ENCODE measurements at regions not wholly inside any gene's neighbourhood (a gene's known extent, or its start where the extent isn't known, plus 50 kb on each side); places are given as distances from the start of the nearest gene placed in this dataset.

DNA sequence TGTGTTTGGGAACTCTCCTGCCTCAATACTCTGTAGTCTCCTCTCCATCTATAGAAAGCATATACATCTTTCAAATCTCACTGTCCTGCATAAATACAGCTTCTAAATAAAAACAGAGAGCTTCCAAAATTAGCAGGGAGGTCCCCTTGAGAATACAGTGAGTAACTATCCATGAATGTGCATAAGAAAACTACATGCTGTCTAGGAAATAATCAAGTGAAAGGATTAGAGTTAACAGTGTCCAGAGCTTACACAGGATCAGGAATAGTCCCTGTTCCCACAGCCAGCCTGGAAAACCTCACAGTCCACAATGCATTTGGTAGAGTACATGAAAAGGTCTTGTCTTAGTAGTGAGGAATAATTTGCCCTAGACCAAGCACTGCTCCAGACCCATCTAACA is 123.0 kb upstream of the POU3F2 start:
- no peak for TF ChIP-seq ZFP3 (CRISPR knock-in tag; IDR thresholded peaks at IDR 0.05)
- TF ChIP-seq, protein P1, sequence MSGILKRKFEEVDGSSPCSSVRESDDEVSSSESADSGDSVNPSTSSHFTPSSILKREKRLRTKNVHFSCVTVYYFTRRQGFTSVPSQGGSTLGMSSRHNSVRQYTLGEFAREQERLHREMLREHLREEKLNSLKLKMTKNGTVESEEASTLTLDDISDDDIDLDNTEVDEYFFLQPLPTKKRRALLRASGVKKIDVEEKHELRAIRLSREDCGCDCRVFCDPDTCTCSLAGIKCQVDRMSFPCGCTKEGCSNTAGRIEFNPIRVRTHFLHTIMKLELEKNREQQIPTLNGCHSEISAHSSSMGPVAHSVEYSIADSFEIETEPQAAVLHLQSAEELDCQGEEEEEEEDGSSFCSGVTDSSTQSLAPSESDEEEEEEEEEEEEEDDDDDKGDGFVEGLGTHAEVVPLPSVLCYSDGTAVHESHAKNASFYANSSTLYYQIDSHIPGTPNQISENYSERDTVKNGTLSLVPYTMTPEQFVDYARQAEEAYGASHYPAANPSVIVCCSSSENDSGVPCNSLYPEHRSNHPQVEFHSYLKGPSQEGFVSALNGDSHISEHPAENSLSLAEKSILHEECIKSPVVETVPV (CRISPR knock-in tag; IDR thresholded peaks at IDR 0.05), result no peak
- no peak for TF ChIP-seq TOX (CRISPR knock-in tag; IDR thresholded peaks at IDR 0.05; ENCODE audit: borderline replicate concordance)
- no peak for TF ChIP-seq SNAI2 (CRISPR knock-in tag; IDR thresholded peaks at IDR 0.05)
- TF ChIP-seq ARNTL (CRISPR knock-in tag; IDR thresholded peaks at IDR 0.05; ENCODE audit: borderline replicate concordance, low read depth), result no peak
- TF ChIP-seq, protein P2, sequence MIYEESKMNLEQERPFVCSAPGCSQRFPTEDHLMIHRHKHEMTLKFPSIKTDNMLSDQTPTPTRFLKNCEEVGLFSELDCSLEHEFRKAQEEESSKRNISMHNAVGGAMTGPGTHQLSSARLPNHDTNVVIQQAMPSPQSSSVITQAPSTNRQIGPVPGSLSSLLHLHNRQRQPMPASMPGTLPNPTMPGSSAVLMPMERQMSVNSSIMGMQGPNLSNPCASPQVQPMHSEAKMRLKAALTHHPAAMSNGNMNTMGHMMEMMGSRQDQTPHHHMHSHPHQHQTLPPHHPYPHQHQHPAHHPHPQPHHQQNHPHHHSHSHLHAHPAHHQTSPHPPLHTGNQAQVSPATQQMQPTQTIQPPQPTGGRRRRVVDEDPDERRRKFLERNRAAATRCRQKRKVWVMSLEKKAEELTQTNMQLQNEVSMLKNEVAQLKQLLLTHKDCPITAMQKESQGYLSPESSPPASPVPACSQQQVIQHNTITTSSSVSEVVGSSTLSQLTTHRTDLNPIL (CRISPR knock-in tag; IDR thresholded peaks at IDR 0.05; ENCODE audit: low read depth), result no peak
- no peak for TF ChIP-seq ZNF70 (CRISPR knock-in tag; IDR thresholded peaks at IDR 0.05)
- no peak for TF ChIP-seq BACH2 (CRISPR knock-in tag; IDR thresholded peaks at IDR 0.05; ENCODE audit: borderline replicate concordance)
- no peak for TF ChIP-seq TCF4 (CRISPR knock-in tag; IDR thresholded peaks at IDR 0.05; ENCODE audit: borderline replicate concordance)
- TF ChIP-seq OSR1 (CRISPR knock-in tag; IDR thresholded peaks at IDR 0.05), result no peak
- no peak for TF ChIP-seq ZC3H10 (CRISPR knock-in tag; IDR thresholded peaks at IDR 0.05)
- TF ChIP-seq RARB (CRISPR knock-in tag; IDR thresholded peaks at IDR 0.05), result no peak
- TF ChIP-seq ZNF8 (CRISPR knock-in tag; IDR thresholded peaks at IDR 0.05), result no peak
- TF ChIP-seq GLIS3 (CRISPR knock-in tag; IDR thresholded peaks at IDR 0.05), result no peak
- no peak for TF ChIP-seq ISL1 (CRISPR knock-in tag; IDR thresholded peaks at IDR 0.05)
- TF ChIP-seq PPARA (CRISPR knock-in tag; IDR thresholded peaks at IDR 0.05; ENCODE audit: borderline replicate concordance), result no peak
- no peak for TF ChIP-seq ZNF565 (CRISPR knock-in tag; conservative IDR thresholded peaks at IDR 0.05; ENCODE audit: low read depth)
- no peak for ATAC-seq

DNA sequence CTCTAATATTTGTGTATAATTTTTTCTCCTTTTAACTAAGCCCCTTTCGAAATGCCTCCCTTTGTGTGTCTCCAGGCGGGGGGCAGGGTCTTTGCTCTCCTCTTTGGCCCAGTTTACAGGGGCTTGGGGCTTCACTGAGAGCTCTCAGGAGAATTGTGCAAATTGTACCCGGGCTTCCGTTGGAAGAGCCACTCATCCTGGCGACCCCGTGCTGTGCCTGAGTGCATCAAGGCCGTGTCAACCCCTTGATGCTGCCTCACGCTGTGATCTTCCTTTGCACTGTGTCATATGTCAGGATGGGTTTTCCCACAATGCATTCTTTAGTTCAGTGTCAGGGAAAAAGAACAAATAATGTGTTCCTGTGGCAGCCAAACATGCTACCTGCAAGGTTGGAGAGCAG is 118.0 kb upstream of the POU3F2 start:
- TF ChIP-seq TOX (CRISPR knock-in tag; IDR thresholded peaks at IDR 0.05; ENCODE audit: borderline replicate concordance) (no peak), PPARA (CRISPR knock-in tag; IDR thresholded peaks at IDR 0.05; ENCODE audit: borderline replicate concordance) (no peak), ESRRG (CRISPR knock-in tag; IDR thresholded peaks at IDR 0.05) (no peak), SNAI2 (CRISPR knock-in tag; IDR thresholded peaks at IDR 0.05) (no peak), OSR1 (CRISPR knock-in tag; IDR thresholded peaks at IDR 0.05) (no peak), ZNF70 (CRISPR knock-in tag; IDR thresholded peaks at IDR 0.05) (no peak), ZFP30 (CRISPR knock-in tag; IDR thresholded peaks at IDR 0.05) (no peak), ZNF565 (CRISPR knock-in tag; conservative IDR thresholded peaks at IDR 0.05; ENCODE audit: low read depth) (no peak), GLIS3 (CRISPR knock-in tag; IDR thresholded peaks at IDR 0.05) (no peak), RARB (CRISPR knock-in tag; IDR thresholded peaks at IDR 0.05) (no peak), ZNF8 (CRISPR knock-in tag; IDR thresholded peaks at IDR 0.05) (no peak)
- TF ChIP-seq, protein P3, sequence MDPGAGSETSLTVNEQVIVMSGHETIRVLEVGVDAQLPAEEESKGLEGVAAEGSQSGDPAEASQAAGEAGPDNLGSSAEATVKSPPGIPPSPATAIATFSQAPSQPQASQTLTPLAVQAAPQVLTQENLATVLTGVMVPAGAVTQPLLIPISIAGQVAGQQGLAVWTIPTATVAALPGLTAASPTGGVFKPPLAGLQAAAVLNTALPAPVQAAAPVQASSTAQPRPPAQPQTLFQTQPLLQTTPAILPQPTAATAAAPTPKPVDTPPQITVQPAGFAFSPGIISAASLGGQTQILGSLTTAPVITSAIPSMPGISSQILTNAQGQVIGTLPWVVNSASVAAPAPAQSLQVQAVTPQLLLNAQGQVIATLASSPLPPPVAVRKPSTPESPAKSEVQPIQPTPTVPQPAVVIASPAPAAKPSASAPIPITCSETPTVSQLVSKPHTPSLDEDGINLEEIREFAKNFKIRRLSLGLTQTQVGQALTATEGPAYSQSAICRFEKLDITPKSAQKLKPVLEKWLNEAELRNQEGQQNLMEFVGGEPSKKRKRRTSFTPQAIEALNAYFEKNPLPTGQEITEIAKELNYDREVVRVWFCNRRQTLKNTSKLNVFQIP (CRISPR knock-in tag; IDR thresholded peaks at IDR 0.05; ENCODE audit: borderline replicate concordance, low read depth), result no peak
- TF ChIP-seq, protein P4, sequence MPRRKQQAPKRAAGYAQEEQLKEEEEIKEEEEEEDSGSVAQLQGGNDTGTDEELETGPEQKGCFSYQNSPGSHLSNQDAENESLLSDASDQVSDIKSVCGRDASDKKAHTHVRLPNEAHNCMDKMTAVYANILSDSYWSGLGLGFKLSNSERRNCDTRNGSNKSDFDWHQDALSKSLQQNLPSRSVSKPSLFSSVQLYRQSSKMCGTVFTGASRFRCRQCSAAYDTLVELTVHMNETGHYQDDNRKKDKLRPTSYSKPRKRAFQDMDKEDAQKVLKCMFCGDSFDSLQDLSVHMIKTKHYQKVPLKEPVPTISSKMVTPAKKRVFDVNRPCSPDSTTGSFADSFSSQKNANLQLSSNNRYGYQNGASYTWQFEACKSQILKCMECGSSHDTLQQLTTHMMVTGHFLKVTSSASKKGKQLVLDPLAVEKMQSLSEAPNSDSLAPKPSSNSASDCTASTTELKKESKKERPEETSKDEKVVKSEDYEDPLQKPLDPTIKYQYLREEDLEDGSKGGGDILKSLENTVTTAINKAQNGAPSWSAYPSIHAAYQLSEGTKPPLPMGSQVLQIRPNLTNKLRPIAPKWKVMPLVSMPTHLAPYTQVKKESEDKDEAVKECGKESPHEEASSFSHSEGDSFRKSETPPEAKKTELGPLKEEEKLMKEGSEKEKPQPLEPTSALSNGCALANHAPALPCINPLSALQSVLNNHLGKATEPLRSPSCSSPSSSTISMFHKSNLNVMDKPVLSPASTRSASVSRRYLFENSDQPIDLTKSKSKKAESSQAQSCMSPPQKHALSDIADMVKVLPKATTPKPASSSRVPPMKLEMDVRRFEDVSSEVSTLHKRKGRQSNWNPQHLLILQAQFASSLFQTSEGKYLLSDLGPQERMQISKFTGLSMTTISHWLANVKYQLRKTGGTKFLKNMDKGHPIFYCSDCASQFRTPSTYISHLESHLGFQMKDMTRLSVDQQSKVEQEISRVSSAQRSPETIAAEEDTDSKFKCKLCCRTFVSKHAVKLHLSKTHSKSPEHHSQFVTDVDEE (CRISPR knock-in tag; IDR thresholded peaks at IDR 0.05), result no peak
- ATAC-seq, result no peak

DNA sequence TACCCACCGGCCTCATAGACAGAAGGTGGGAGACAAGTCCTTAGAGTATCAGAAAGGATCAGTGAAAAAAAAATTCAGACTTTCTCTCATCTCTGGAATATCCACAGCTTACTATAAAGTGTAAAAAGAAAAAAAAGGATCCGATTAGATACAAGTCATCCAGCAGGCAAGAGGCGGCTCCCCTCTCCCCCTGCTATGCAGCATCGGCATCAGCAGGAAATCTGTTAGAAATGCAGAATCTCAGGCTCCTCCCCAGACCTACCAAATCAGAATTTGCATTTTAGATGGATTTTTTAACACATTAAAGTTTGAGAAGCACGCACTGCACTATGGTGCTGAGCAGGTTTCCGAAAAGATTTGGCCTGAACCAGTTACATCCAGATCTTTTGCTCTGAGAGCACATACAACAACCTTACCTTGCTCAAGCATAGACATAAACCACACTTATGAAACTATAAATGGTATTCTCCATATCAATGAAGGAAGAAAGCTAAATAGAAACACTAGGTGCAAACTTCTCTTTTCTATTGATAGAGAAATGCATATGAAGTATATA is 117.0 kb upstream of the POU3F2 start:
- TF ChIP-seq, protein P1 (CRISPR knock-in tag; IDR thresholded peaks at IDR 0.05), result no peak
- TF ChIP-seq, protein P3 (CRISPR knock-in tag; IDR thresholded peaks at IDR 0.05; ENCODE audit: borderline replicate concordance, low read depth), result no peak
- TF ChIP-seq ARNTL (CRISPR knock-in tag; IDR thresholded peaks at IDR 0.05; ENCODE audit: borderline replicate concordance, low read depth) (no peak), BACH2 (CRISPR knock-in tag; IDR thresholded peaks at IDR 0.05; ENCODE audit: borderline replicate concordance) (no peak)
- ATAC-seq, result no peak

All from SK-N-SH treated with all-trans-retinoic acid at 6 μM for 48 hours (cell line).